SH-SY5Y (cell line): ENCODE measurements at regions not wholly inside any gene's neighbourhood (a gene's known extent, or its start where the extent isn't known, plus 50 kb on each side); places are given as distances from the start of the nearest gene placed in this dataset.

Experiments used
- GATA2 ChIP-seq: IDR thresholded peaks from 2 replicates; pipeline ENCODE4 v1.6.1; 2011; ENCODE audit warnings: mild to moderate bottlenecking, low read depth, low read length
- GATA3 ChIP-seq: IDR thresholded peaks from 2 replicates; pipeline ENCODE4 v1.6.1; 2011; ENCODE audit warnings: low read depth, mild to moderate bottlenecking, low read length, moderate library complexity

DNA sequence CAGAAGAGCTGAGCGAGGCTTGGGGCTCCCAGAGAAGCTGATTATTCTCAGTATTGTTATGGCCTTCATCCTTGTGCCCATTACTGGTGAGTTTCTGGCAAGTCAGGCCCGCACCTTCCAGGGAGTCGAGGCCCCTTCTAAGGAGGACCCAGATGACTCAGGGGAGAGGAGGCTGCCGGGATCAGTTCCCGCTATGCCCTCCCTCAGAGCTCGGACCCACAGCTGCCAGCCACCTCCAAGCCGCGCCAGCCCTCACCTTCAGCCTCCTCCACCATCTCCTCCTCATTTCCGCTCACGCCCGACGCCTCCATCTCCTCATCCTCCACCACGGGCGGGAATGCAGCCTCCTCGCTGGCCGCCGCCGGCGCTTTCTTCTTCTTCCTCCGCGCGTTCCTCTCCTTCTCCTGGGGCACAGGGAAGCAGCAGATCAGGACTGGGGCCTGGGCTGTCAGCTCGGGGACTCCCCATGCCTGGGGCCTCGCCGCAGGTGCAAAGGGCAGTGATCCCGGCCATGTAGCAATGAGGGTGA is 83.2 kb downstream of the RFLNA start:
- TF ChIP-seq GATA2 (no peak), GATA3 (no peak)
